ENCODE measurements at regions not wholly inside any gene's neighbourhood (a gene's known extent, or its start where the extent isn't known, plus 50 kb on each side); places are given as distances from the start of the nearest gene placed in this dataset.

GRCh38 chr11:130705670-130706421, 210.4 kb downstream of the SNX19 start:
- TF ChIP-seq, protein P1, sequence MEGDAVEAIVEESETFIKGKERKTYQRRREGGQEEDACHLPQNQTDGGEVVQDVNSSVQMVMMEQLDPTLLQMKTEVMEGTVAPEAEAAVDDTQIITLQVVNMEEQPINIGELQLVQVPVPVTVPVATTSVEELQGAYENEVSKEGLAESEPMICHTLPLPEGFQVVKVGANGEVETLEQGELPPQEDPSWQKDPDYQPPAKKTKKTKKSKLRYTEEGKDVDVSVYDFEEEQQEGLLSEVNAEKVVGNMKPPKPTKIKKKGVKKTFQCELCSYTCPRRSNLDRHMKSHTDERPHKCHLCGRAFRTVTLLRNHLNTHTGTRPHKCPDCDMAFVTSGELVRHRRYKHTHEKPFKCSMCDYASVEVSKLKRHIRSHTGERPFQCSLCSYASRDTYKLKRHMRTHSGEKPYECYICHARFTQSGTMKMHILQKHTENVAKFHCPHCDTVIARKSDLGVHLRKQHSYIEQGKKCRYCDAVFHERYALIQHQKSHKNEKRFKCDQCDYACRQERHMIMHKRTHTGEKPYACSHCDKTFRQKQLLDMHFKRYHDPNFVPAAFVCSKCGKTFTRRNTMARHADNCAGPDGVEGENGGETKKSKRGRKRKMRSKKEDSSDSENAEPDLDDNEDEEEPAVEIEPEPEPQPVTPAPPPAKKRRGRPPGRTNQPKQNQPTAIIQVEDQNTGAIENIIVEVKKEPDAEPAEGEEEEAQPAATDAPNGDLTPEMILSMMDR (IDR thresholded peaks at IDR 0.05), result no peak
- no peak for TF ChIP-seq POLR2A (IDR thresholded peaks at IDR 0.05)

Data from transverse colon (tissue), 3 donors.